ENCODE measurements at regions not wholly inside any gene's neighbourhood (a gene's known extent, or its start where the extent isn't known, plus 50 kb on each side); places are given as distances from the start of the nearest gene placed in this dataset.

- no peak for DNase-seq
These were observed 1245.7 kb downstream of the BRD1 start for GRCh38 chr22:48581796-48582469.

DNA sequence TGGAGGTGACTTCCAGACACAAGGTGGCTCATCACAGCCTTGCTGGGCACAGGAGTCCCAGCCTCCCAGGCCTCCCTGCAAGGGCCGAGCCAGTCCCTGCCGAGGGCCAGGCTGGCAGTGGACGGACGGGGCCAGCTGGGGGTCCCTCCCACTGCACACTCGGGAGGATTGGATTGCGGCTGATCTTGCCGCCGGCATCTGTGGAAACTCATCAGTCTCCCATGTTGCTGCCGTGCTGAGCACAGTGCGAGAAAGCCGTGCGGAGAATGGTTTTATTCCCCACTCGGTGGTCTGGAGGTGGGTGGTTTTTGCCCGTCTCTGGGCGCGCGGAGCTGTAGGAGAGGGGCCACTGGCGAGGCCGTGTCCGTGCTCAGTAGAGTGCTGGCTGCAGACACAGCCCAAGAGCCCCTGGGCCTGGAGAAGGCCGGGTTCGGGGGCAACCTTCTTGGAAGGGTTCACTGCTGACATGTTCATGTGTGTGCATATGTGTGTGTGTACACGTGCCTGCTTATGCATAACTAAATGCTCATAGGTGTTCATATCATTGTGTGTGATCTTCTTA, 1246.4 kb downstream of the BRD1 start:
- DNase-seq = no peak

DNA sequence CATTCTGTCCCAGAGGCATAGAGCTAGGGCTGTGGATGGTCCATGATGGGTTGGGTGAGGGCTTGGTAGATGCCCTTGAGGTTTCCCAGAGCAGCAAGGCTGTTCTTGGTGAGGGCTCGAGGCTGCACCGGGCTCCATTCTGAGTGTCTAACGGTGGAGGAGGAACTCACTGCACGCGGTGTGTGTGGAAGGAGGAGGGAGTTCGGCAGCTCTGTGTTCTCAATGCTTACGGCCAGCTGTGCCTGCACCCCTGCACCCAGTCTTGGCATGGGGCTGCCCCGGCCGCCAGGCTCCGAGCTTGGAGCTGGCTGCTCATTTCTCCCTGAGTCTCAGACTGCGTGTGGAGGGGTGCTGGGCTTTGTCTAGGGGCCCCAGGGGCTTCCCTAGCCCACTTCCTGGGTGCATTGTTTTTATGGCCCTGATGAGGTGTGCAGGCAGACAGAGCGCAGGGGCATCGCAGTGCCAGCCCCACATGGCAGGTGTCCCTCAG, 1247.1 kb downstream of the BRD1 start:
- DNase-seq = no peak

DNA sequence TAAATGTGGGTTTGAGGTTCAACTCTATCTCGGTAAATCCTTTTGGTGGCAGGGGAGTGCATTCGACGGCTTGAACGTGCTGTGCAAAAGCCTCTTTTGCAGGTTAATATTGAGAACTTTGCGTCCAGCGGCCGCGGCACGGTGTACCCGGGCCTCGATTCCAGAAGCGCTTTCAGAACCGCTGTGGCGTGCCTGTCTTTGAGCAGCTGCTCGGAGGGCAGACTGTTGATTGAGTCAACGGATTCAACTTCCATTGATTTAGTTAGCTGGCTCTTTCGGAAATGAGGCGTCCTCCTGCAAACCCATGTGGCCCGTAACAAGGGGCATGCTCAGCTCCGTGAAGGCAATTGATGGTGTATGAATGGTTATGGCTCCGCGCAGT, 1247.8 kb downstream of the BRD1 start:
- DNase-seq = no peak

GRCh38 chr22:48579043-48579927, 1248.4 kb downstream of the BRD1 start:
- no peak for DNase-seq

DNA sequence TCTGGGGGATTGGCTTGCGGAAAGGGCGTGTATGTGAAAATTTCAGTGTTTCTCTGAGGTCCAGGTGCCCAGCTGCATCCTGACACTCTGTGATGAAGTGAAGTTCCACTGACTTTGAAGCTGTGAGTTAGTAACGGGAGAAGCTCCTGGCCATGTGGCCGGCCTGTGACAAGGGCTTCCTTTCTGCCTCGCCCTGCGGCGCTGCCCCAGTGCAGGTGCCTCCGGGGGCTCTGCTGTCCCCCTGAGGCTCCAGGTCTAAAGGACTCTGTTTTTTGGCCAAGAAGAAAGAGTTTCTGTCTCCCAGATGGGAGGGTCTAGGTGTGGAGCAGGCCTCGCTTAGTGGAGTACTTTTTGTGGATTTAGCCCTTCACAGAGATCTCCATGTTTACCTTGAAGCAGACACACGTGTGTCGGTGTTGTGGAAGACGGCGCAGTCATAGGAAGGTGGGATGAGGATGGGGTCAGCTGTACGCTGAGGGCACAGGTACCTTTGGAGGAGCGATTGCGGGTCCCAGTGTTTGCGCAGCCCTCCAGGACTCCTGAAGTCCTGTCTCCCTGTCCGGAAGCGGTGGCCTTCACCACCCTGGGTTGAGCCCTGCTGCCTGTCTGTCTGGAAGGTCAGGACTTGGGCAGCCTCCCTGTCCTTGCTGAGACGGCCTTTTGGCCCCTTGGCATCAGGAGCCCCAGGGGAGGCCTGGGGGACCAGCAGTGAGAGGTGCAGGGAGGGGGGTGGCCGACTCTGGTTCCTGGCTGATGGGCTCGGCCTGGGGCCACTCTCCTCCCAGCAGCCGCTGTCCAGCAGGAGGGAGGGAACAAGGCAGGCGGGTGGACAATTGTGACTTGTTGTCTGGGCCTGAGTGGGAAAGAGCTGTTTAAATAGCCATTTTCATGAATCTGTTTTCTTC, 1249.3 kb downstream of the BRD1 start:
- DNase-seq = no peak

- no peak for DNase-seq
These were observed 1250.0 kb downstream of the BRD1 start for GRCh38 chr22:48577691-48578090.

DNA sequence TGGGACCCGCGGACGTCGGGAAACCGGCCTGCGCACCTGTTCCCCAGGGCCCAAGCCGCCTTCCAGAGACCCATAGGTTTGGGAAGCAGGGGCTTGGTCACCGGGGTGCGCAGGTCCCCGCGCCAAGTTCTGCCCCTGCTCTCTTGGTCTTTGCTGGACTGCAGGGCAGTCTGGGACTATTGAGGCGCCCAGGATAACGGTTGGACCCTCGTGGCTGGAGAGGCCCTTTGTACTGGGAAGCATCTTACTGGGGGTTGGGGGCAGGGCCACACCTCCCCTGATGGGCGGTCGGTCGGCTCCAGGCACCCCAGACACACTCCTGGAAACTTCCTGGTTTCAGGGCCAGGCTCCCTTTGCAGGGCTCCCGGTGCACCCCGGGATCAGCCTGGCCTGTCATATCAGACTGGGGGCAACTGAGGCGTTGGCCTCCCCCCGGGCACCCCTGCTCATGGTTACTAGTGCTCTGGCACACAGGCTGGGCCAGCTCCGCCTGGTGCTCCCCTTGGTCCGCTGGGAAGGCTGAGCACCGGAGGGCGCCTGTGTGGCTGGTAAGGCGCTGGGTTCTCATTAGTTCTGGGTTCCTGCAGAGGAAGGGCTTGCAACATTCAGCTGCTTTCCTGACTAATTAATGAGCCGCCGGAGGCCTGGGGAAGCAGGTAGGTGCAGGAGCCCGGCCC, 1250.5 kb downstream of the BRD1 start:
- DNase-seq = no peak

DNA sequence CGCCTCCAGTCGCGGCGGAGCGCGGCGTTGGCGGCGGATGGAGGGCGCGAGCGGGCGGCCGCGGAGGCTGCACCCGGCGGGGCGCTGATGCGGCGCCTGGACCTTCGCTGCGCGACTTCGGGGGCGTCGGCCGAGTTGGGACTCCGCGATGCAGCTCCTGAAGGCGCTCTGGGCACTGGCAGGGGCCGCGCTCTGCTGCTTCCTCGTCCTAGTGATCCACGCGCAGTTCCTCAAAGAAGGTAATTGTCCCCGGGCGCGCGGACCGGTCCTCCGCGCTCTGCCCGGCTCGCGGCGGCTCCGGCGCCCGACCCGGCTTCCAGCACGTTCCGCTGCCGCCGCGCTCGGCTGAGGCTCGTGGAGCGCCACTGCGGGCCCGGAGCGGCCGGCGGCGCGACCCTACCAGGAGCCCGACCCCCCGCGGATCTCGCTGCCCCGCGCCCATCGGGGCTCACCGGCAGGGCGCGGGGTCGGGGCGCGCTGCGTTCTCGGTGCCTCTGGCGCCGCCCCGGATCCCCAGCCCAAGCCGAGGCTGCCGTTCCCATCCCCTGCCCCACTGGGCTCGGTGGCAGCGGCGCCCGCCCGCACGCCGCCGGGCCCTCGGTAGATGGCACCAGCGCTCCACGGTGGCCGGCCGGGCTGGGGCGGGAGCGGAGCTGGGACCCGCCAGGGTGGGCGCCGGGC, 1251.2 kb downstream of the BRD1 start:
- DNase-seq = no peak

DNA sequence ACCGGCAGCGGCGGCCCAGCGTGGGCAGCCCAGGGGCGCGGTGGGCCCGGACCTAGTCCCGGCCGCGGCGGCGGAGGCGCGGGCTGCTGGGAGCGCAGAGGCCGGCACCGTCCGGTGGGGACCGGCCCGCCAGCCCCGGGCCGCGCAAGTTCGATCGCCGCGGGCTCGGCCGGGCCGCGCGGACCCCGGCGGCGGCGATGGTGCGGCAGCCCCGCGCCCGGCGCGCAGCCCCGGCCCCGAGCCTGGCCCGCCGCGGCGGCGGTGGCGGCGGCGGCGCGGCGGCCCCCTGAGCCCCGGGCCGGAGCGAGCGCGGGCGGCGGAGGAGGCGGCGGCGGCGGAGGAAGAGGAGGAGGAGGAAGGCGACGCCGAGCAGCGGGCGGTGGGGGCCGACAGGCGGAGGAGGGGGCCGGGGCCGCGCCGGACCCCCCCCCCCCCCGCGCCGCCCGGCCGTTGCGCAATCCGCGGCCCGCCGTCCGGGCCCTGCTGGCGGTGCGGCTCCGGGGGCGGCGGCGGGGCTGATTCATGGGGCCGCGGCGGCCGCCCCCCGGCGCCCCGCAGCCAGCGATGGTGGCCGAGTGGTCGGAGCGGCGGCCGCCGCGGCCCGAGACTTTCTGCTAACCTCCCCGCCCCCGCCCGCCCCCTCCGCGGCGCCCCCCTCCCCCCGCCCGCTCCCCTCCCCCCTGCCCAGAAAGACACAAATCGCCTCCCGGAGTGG, 1251.9 kb downstream of the BRD1 start:
- DNase-seq = no peak

GRCh38 chr22:48574776-48575617, 1252.7 kb downstream of the BRD1 start:
- peak; percentile 5 for DNase-seq

GRCh38 chr22:48573766-48574165, 1253.9 kb downstream of the BRD1 start:
- DNase-seq = no peak

DNA sequence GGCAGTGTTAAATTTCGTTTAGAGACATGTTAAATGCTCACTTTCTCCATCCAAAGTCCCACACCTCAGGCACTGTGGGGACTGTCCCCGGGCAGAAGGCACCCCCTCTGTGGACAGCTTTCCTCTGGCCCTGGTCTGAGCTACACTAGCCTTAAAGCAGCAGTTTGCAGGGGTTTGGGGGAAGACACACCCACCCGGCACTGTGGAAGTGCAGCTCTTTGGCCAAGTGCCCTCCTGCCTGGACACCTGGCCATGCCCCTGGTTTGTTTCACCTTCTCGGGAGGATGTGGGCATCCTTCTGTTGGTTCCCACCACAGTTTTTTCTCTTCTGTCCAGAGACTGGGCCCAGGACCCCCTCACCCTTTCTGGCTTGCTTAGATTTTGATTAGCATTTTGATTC, 1254.7 kb downstream of the BRD1 start:
- no peak for DNase-seq

DNA sequence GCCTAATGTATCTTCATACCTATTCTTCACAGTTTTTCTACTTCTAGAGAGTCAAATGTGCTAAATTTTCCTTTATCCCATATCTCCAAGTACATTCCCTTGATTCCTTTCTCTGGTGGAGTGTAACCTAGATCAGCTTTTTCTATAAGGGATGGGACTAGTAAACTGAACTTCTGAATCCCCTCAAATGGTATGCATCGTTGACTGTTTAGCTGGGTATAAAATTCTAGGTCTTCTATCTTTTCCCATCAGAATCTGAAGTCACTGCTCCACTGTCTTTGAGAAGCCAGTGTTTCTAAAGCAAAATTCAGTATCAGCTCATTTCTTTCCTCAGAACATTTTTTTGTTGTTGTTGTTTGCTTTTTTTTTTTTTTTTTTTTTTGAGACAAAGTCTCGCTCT, 1256.8 kb downstream of the BRD1 start:
- no peak for DNase-seq

DNA sequence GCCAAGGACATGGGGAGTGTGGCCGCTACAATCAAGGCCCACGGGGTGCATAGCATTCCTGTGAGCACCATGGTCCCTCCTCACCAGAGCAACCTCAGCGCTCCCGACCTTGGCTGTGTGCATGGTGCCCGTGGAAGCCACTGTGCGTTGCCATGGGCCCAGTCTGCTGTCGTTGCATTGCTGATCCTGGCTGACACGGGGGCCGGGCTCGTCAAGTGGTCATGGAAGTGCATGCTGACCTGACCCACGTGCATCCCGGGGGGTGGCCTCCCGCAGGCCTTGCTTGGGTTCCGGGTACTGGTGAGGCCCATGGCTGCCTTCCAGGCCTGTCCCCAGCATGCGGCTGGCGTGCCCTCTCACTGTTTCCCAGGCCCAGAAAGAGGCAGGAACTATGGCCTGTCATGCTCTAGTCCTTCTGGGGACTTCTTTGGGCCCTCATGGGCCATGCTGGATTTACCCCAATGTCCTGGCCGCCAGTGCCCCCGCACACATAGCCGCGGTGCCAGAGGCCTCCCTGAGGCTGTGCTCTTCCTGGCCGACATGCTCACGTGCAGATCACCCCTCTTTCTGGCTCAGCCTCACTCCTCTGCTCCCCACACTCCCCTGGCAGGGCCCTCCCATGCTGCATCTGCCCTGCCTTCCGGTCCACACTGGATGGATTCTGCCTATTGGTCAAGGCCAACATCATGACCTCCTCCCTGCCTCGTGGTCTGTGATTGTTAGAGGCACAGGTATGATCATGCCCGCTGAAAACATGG, 1258.0 kb downstream of the BRD1 start:
- no peak for DNase-seq

GRCh38 chr22:48568736-48569330, 1258.8 kb downstream of the BRD1 start:
- no peak for DNase-seq

- peak; percentile 11 for DNase-seq
These were observed 1260.3 kb downstream of the BRD1 start for GRCh38 chr22:48567213-48567975.

- peak; percentile 1 for DNase-seq
These were observed 1260.9 kb downstream of the BRD1 start for GRCh38 chr22:48566741-48567140.

Measured in EL (cell line).